H1 (cell line): ENCODE measurements at regions not wholly inside any gene's neighbourhood (a gene's known extent, or its start where the extent isn't known, plus 50 kb on each side); places are given as distances from the start of the nearest gene placed in this dataset.

Source experiments
- EP300 ChIP-seq, 2 experiments: IDR thresholded peaks; 1 replicate in 1 of 2; 2 replicates in 1 of 2; pipeline ENCODE4 v1.6.1; 2011 to 2012; ENCODE audit warnings: low read depth in 2 of 2, low read length in 2 of 2, mild to moderate bottlenecking in 2 of 2, borderline replicate concordance in 1 of 2, inconsistent platforms in 1 of 2, moderate library complexity in 1 of 2
- NRF1 ChIP-seq: IDR thresholded peaks from 2 replicates; pipeline ENCODE4 v1.6.1; 2011; ENCODE audit warnings: mild to moderate bottlenecking, low read depth, low read length, improper control_type of control experiment
- ZNF274 ChIP-seq: IDR thresholded peaks from 2 replicates; pipeline ENCODE4 v1.7.0; 2012; ENCODE audit warnings: low read length, borderline replicate concordance; ENCODE audit errors: extremely low read depth

GRCh38 chr12:34215893-34216285 lies 193.6 kb downstream of the ALG10 start (continued):
- TF ChIP-seq ZNF274 (no peak), EP300 (IDR thresholded peaks at IDR 0.05; ENCODE audit: borderline replicate concordance in 1 of 2, low read depth in 2 of 2, low read length in 2 of 2) (no peak), NRF1 (no peak)
